ENCODE measurements at regions not wholly inside any gene's neighbourhood (a gene's known extent, or its start where the extent isn't known, plus 50 kb on each side); places are given as distances from the start of the nearest gene placed in this dataset.

- H3K4me1 ChIP-seq (ENCODE audit: insufficient read depth, low read length), result no peaks in the 10 kb centered on the region
- no peaks in the 10 kb centered on the region for H3K9me3 ChIP-seq (ENCODE audit: control insufficient read depth, low read depth, low read length)
- Mint-ChIP-seq H3K4me1 (no peaks in the 10 kb centered on the region; a peak in 1 of 4 replicates), H3K4me3 (no peak overlapping the region), H3K36me3 (ENCODE audit: insufficient read depth in 1 of 3, low read depth in 3 of 3) (peaks cover 0 to 15% (median 9%) of the 10 kb centered on the region in 3 experiments; a peak in 5 of 7 replicates), H3K27me3 (ENCODE audit: low read depth) (no peaks in the 10 kb centered on the region), H3K9me3 (peaks cover 15% of the 10 kb centered on the region in 2 experiments), H3K27ac (no peak overlapping the region)
- WGBS (ENCODE audit: extremely low coverage, insufficient read length, low lambda C conversion rate), result no CpG with 5 or more reads among the region's 1 CpG
- H3K56ac ChIP-seq (ENCODE audit: insufficient read length, low read depth, low read length), result no peak overlapping the region
- H2BK12ac ChIP-seq (ENCODE audit: insufficient read length, low read depth, low read length), result no peak overlapping the region
- H4K5ac ChIP-seq (ENCODE audit: insufficient read length, low read depth, low read length), result no peak overlapping the region
- H2AFZ ChIP-seq (ENCODE audit: low read length), result no peak overlapping the region
- no peaks in the 10 kb centered on the region for H3K79me1 ChIP-seq (ENCODE audit: insufficient read depth, low read depth, low read length, poor library complexity, severe bottlenecking)
- H2BK5ac ChIP-seq (ENCODE audit: insufficient read length, low read length), result no peak overlapping the region
- no peak overlapping the region for H3K14ac ChIP-seq (ENCODE audit: insufficient read depth, low read length)
- no peak overlapping the region for H3K9ac ChIP-seq (ENCODE audit: extremely low read depth, insufficient read length, low read length)
- H3K27me3 ChIP-seq (ENCODE audit: insufficient read depth, low read length), result no peaks in the 10 kb centered on the region
- no peak for DNase-seq
- H3T11ph ChIP-seq (ENCODE audit: low read length), result no peak overlapping the region
- no peak overlapping the region for H2BK20ac ChIP-seq (ENCODE audit: low read depth, low read length, poor library complexity, severe bottlenecking)
- no peak overlapping the region for H4K91ac ChIP-seq (ENCODE audit: insufficient read length, low read depth, low read length)
- H3K4ac ChIP-seq (ENCODE audit: low read depth, low read length), result no peak overlapping the region
- H4K20me1 ChIP-seq (ENCODE audit: control insufficient read depth, insufficient read depth, insufficient read length), result no peaks in the 10 kb centered on the region
- no peak overlapping the region for H3K27ac ChIP-seq (ENCODE audit: insufficient read length, low read depth, low read length)
- H2BK120ac ChIP-seq (ENCODE audit: low read depth, low read length, poor library complexity, severe bottlenecking), result no peak overlapping the region
- no peak for TF ChIP-seq CTCF (conservative IDR thresholded peaks at IDR 0.05)
- no peak overlapping the region for H3K23ac ChIP-seq (ENCODE audit: insufficient read length, low read depth, low read length)
- H3K18ac ChIP-seq (ENCODE audit: insufficient read length, low read depth, low read length), result no peak overlapping the region
- H2AK5ac ChIP-seq (ENCODE audit: insufficient read length, low read length), result no peak overlapping the region
- H4K8ac ChIP-seq (replicated peaks; ENCODE audit: insufficient read length, low read depth, low read length), result no peak overlapping the region
- no peak overlapping the region for H2BK15ac ChIP-seq (ENCODE audit: low read depth, low read length)
- no peaks in the 10 kb centered on the region for H3K79me2 ChIP-seq (ENCODE audit: insufficient read depth, low read length)
- H3K23me2 ChIP-seq (ENCODE audit: insufficient read length, low read depth, low read length, poor library complexity, severe bottlenecking), result no peaks in the 10 kb centered on the region
- no peak overlapping the region for H3K4me2 ChIP-seq (ENCODE audit: insufficient read depth, insufficient read length, low read length)
Measured at GRCh38 chr5:162785673-162786072, 651.7 kb upstream of the CCNG1 start.
